PC-9 (cell line): ENCODE measurements at regions not wholly inside any gene's neighbourhood (a gene's known extent, or its start where the extent isn't known, plus 50 kb on each side); places are given as distances from the start of the nearest gene placed in this dataset.

Source experiments
- BruUV-seq: library from RNA; stranded (reverse); fragments of 400-500 nt; replicated peaks from 2 replicates; lab custom pipeline; 2021; lab: Mats Ljungman, UMichigan
- CTCF ChIA-PET: fragments of 300-600 bp; sonication (Branson Sonifier 250); formaldehyde crosslinking; loops from one replicate; lab custom pipeline; 2022; ENCODE audit warnings: antibody characterized with exemption; lab: Charles Lee
- POLR2A ChIA-PET: fragments of 300-600 bp; sonication (Branson Sonifier 250); formaldehyde crosslinking; loops from one replicate; lab custom pipeline; 2022; ENCODE audit warnings: antibody characterized with exemption; ENCODE audit not compliant: unreplicated experiment; lab: Charles Lee
- DNase-seq, 2 experiments: peaks; one replicate each; pipeline versions ENCODE4 v3.0.0 to v3.0.0-alpha.2; 2015 to 2022; ENCODE audit warnings: mixed read lengths in 1 of 2
- H2AFZ ChIP-seq: fragments of 200-600 bp; sonication (generic); 2 replicates; pipeline ENCODE4 v1.8.1; 2017; ENCODE audit warnings: antibody characterized with exemption
- H3F3A ChIP-seq: fragments of 200-600 bp; sonication (generic); 2 replicates; pipeline ENCODE4 v1.8.1; 2017; ENCODE audit warnings: antibody characterized with exemption, mild to moderate bottlenecking, low read depth; ENCODE audit not compliant: insufficient read depth
- H3K27ac ChIP-seq: fragments of 200-600 bp; sonication (generic); 2 replicates; pipeline ENCODE4 v1.6.1; 2016; ENCODE audit warnings: mixed run types
- H3K27me3 ChIP-seq: fragments of 200-600 bp; sonication (generic); 2 replicates; pipeline ENCODE4 v1.6.1; 2016; ENCODE audit warnings: low read depth, mixed run types; ENCODE audit not compliant: insufficient read depth
- H3K36me3 ChIP-seq: fragments of 200-600 bp; sonication (generic); 2 replicates; pipeline ENCODE4 v1.6.1; 2016; ENCODE audit warnings: low read depth, mixed run types
- H3K4me1 ChIP-seq: fragments of 200-600 bp; sonication (generic); replicated peaks from 2 replicates; pipeline ENCODE4 v1.6.1; 2016; ENCODE audit warnings: mixed run types; ENCODE audit not compliant: insufficient read depth
- H3K4me2 ChIP-seq: fragments of 200-600 bp; sonication (generic); 2 replicates; pipeline ENCODE4 v1.6.1; 2017; ENCODE audit warnings: mixed run types
- H3K4me3 ChIP-seq: fragments of 200-600 bp; sonication (generic); 2 replicates; pipeline ENCODE4 v1.6.1; 2016; ENCODE audit warnings: mixed run types
- H3K79me2 ChIP-seq: fragments of 200-600 bp; sonication (generic); 2 replicates; pipeline ENCODE4 v1.6.1; 2017; ENCODE audit warnings: low read depth, mixed run types
- H3K9me2 ChIP-seq: fragments of 200-600 bp; sonication (generic); 2 replicates; pipeline ENCODE4 v1.8.1; 2017; ENCODE audit warnings: mild to moderate bottlenecking; ENCODE audit not compliant: insufficient read depth
- H3K9me3 ChIP-seq: fragments of 200-600 bp; sonication (generic); 2 replicates; pipeline ENCODE4 v1.8.1; 2016; ENCODE audit warnings: low read depth; ENCODE audit not compliant: insufficient read depth
- H4K20me1 ChIP-seq: fragments of 200-600 bp; sonication (generic); 2 replicates; pipeline ENCODE4 v1.8.1; 2017; ENCODE audit not compliant: insufficient read depth
- CTCF ChIP-seq: fragments of 200-600 bp; sonication (generic); conservative IDR thresholded peaks from 2 replicates; pipeline ENCODE4 v1.6.1; 2017; ENCODE audit warnings: mixed run types, antibody characterized with exemption, mild to moderate bottlenecking, moderate library complexity
- EZH2 ChIP-seq: fragments of 200-600 bp; sonication (generic); IDR thresholded peaks from 2 replicates; pipeline ENCODE4 v1.8.0; 2017; ENCODE audit warnings: antibody characterized with exemption, low read depth
- intact Hi-C: fragments of 100-400 bp; cut with micrococcal nuclease; formaldehyde crosslinking; loops from one replicate; pipeline ENCODE4 v1.10.0; 2022; ENCODE audit not compliant: unreplicated experiment

- H4K20me1 ChIP-seq = no peaks in the 10 kb centered on the region
- peaks cover 47% of the 10 kb centered on the region for H3K27me3 ChIP-seq
- no peaks in the 10 kb centered on the region for H3K9me3 ChIP-seq
- H3K36me3 ChIP-seq = no peaks in the 10 kb centered on the region
- H3K27ac ChIP-seq = no peak overlapping the region
- no peaks in the 10 kb centered on the region for H3F3A ChIP-seq
- H3K4me2 ChIP-seq = no peak overlapping the region
- no peak overlapping the region for H2AFZ ChIP-seq
- no peak for DNase-seq
- no peaks in the 10 kb centered on the region for H3K9me2 ChIP-seq
- H3K79me2 ChIP-seq = no peaks in the 10 kb centered on the region
- no TSS peak for BruUV-seq
- ChIA-PET POLR2A (no interaction called here), CTCF (no interaction called here)
- H3K4me1 ChIP-seq = no peaks in the 10 kb centered on the region
- TF ChIP-seq CTCF (no peak), EZH2 (no peak)
- no peak overlapping the region for H3K4me3 ChIP-seq
- intact Hi-C loops = no loop called here
Measured at GRCh38 chr13:26155568-26155967, 66.5 kb downstream of the RNF6 start.

DNA sequence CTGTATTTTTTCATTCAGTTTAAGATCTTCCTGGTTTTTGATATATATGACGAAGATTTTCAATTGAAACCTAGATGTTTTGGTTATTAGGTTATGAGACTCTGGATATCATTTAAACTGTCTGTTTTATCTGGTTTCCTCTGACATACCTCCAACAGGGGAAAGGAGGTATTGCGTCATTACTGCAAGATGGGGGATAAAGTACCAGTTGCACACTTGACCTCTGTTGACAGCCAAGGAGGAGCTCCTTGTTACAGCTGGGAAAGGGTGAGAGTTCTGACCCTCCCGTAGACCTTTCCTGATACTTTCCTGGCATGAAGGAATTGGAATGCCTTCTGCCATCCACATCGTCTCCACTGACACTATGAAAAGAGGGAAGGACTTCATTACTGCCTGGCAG lies 82.0 kb upstream of the SHISA2 start:
- no peaks in the 10 kb centered on the region for H3K79me2 ChIP-seq
- H3K4me1 ChIP-seq = no peaks in the 10 kb centered on the region
- POLR2A ChIA-PET = no interaction called here
- H3K27ac ChIP-seq = no peak overlapping the region
- peaks cover 33% of the 10 kb centered on the region for H3K27me3 ChIP-seq
- no peaks in the 10 kb centered on the region for H3K9me3 ChIP-seq
- H4K20me1 ChIP-seq = no peaks in the 10 kb centered on the region
- H3F3A ChIP-seq = no peaks in the 10 kb centered on the region
- H3K36me3 ChIP-seq = no peaks in the 10 kb centered on the region
- TF ChIP-seq CTCF = no peak
- no TSS peak for BruUV-seq
- CTCF ChIA-PET = no interaction called here
- no peak overlapping the region for H3K4me3 ChIP-seq
- no peak for DNase-seq
- no peak overlapping the region for H2AFZ ChIP-seq
- intact Hi-C loops = no loop called here
- H3K9me2 ChIP-seq = no peaks in the 10 kb centered on the region
- H3K4me2 ChIP-seq = no peak overlapping the region

DNA sequence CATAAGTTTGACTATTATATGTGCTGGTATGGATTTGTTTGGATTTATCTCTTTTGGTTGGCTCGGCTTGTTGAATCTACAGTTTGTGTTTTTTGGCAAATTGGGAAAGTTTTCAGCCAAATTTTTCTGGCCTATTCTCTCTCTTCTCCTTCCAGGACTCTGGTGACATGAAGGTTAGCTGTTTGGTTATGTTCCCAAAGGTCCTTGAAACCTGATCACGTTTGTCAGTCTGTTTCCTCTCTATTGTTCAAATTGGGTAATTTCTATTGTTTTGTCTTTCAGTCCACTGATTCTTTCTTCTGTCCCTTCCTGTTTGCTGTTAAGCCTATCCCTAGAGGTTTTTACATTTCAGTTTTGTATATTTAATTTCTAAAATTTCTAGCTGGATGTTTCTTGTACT lies 81.5 kb upstream of the SHISA2 start:
- no TSS peak for BruUV-seq
- CTCF ChIA-PET = no interaction called here
- H3K4me1 ChIP-seq = no peaks in the 10 kb centered on the region
- no peaks in the 10 kb centered on the region for H3K79me2 ChIP-seq
- H3K4me2 ChIP-seq = no peak overlapping the region
- no peak overlapping the region for H3K27ac ChIP-seq
- H3F3A ChIP-seq = no peaks in the 10 kb centered on the region
- no peaks in the 10 kb centered on the region for H3K9me3 ChIP-seq
- peaks cover 36% of the 10 kb centered on the region for H3K27me3 ChIP-seq
- no peak for TF ChIP-seq CTCF
- no peak for TF ChIP-seq EZH2
- H3K36me3 ChIP-seq = no peaks in the 10 kb centered on the region
- no peaks in the 10 kb centered on the region for H4K20me1 ChIP-seq
- no peaks in the 10 kb centered on the region for H3K9me2 ChIP-seq
- H2AFZ ChIP-seq = no peak overlapping the region
- intact Hi-C loops = no loop called here
- POLR2A ChIA-PET = no interaction called here
- no peak overlapping the region for H3K4me3 ChIP-seq
- no peak for DNase-seq
